Psoas muscle (tissue), 7 donors: ENCODE measurements at regions not wholly inside any gene's neighbourhood (a gene's known extent, or its start where the extent isn't known, plus 50 kb on each side); places are given as distances from the start of the nearest gene placed in this dataset.

Experiments used
- ATAC-seq, 4 donors: fragments of 200-7000 bp; cut with Tn5 transposase; one replicate each; pipeline ENCODE4 v1.9.1; 2020; ENCODE audit warnings: moderate library complexity in 3 of 4, mild to moderate bottlenecking in 2 of 4
- DNase-seq, 2 donors: peaks; one replicate each; pipeline ENCODE4 v3.0.0-alpha.2; 2020
- H3K27ac ChIP-seq: fragments of 200-600 bp; one replicate; pipeline ENCODE4 v1.8.0; 2022
- H3K27me3 ChIP-seq, 3 donors: fragments of 200-600 bp in 1 of 3; one replicate each; pipeline versions ENCODE4 v1.6.1 to v1.8.0; 2013 to 2022; ENCODE audit warnings: low read length in 2 of 3, mild to moderate bottlenecking in 2 of 3, moderate library complexity in 1 of 3; ENCODE audit not compliant: insufficient read depth in 3 of 3
- H3K36me3 ChIP-seq, 2 donors: fragments of 200-600 bp in 1 of 2; one replicate each; pipeline versions ENCODE4 v1.6.1 to v1.8.0; 2013 to 2022; ENCODE audit warnings: low read depth in 1 of 2, mild to moderate bottlenecking in 1 of 2, moderate library complexity in 1 of 2; ENCODE audit not compliant: insufficient read depth in 1 of 2
- H3K4me1 ChIP-seq: fragments of 200-600 bp; one replicate; pipeline ENCODE4 v1.8.0; 2022
- H3K4me3 ChIP-seq: fragments of 200-600 bp; one replicate; pipeline ENCODE4 v1.8.0; 2022; ENCODE audit warnings: mild to moderate bottlenecking
- H3K9me3 ChIP-seq: fragments of 200-600 bp; one replicate; pipeline ENCODE4 v1.8.0; 2022
- CTCF ChIP-seq: fragments of 200-600 bp; IDR thresholded peaks from one replicate; pipeline ENCODE4 v1.8.0; 2022; ENCODE audit warnings: antibody characterized with exemption
- WGBS, 3 donors: extraction: QIAGEN DNeasy Blood & Tissue Kit; methylation state at CpG; one replicate each; pipeline versions ENCODE4 v1.1.6 to v1.1.7; 2013; 5-methylcytosine and 5-hydroxymethylcytosine counted together
- intact Hi-C, 2 donors: fragments of 100-400 bp; cut with DNase I; formaldehyde crosslinking; loops; one replicate each; pipeline versions ENCODE4 v1.11.0 to v1.14.2; 2022
- donor health status: healthy with polysubstance abuse.
- donor health status: DM: no; HTN: no; CAD: no; lungs with moderate emphysema.
- donor health status: Bipolar disorder and iron deficiency.
- donor health status: healthy.
- donor health status: DM: yes; HTN: yes; CAD: no.
- donor health status: DM: no; HTN: no; CAD: no.
- donor health status: DM: yes; HTN: yes; CAD: no.

- H3K27ac ChIP-seq = no peak overlapping the region
- H3K9me3 ChIP-seq = no peaks in the 10 kb centered on the region
- H3K4me3 ChIP-seq = no peak overlapping the region
- DNase-seq (no peak), ATAC-seq (no peak)
- peaks cover 0 to 13% (median 0%) of the 10 kb centered on the region in 3 donors for H3K27me3 ChIP-seq
- no peaks in the 10 kb centered on the region for H3K36me3 ChIP-seq
- WGBS, 3 donors = 42 to 48% (median 45%) methylated on average over 5 of the region's 5 CpGs
- no peak for TF ChIP-seq CTCF
- intact Hi-C loops = no loop called here
- no peaks in the 10 kb centered on the region for H3K4me1 ChIP-seq
These were observed 116.3 kb upstream of the RCN1 start for GRCh38 chr11:31974366-31975136.

- peaks cover 0 to 9% (median 0%) of the 10 kb centered on the region in 3 donors for H3K27me3 ChIP-seq
- H3K36me3 ChIP-seq = no peaks in the 10 kb centered on the region
- H3K9me3 ChIP-seq = no peaks in the 10 kb centered on the region
- DNase-seq = no peak
- no peak for ATAC-seq
- no peak overlapping the region for H3K4me3 ChIP-seq
- 43 to 47% (median 47%) methylated on average over 4 of the region's 4 CpGs for WGBS, 3 donors
- H3K4me1 ChIP-seq = no peaks in the 10 kb centered on the region
- TF ChIP-seq CTCF = no peak
- intact Hi-C loops = no loop called here
- no peak overlapping the region for H3K27ac ChIP-seq
These were observed 117.7 kb upstream of the RCN1 start for GRCh38 chr11:31973172-31973571.

GRCh38 chr11:31972623-31973022, 118.3 kb upstream of the RCN1 start:
- Histone ChIP-seq H3K27me3 (peaks cover 0 to 5% (median 0%) of the 10 kb centered on the region in 3 donors), H3K4me1 (no peaks in the 10 kb centered on the region), H3K27ac (no peak overlapping the region), H3K9me3 (no peaks in the 10 kb centered on the region), H3K36me3 (no peaks in the 10 kb centered on the region), H3K4me3 (no peak overlapping the region)
- intact Hi-C loops = no loop called here
- 62 to 71% (median 68%) methylated on average over 5 of the region's 5 CpGs for WGBS, 3 donors
- TF ChIP-seq CTCF = no peak
- DNase-seq (no peak), ATAC-seq (no peak)

GRCh38 chr11:31969359-31969702, 121.5 kb upstream of the RCN1 start:
- DNase-seq = no peak
- intact Hi-C loops = no loop called here
- 21 to 31% (median 26%) methylated on average over 6 of the region's 6 CpGs for WGBS, 3 donors
- Histone ChIP-seq H3K4me1 (no peaks in the 10 kb centered on the region), H3K36me3 (no peaks in the 10 kb centered on the region), H3K27ac (no peak overlapping the region), H3K4me3 (no peak overlapping the region), H3K27me3 (peaks cover 0 to 3% (median 0%) of the 10 kb centered on the region in 3 donors), H3K9me3 (no peaks in the 10 kb centered on the region)
- TF ChIP-seq CTCF = no peak
- ATAC-seq = no peak
